Neural progenitor cell (in vitro differentiated cells): ENCODE measurements at regions not wholly inside any gene's neighbourhood (a gene's known extent, or its start where the extent isn't known, plus 50 kb on each side); places are given as distances from the start of the nearest gene placed in this dataset.

Source experiments
- EZH2 ChIP-seq: fragments of 200-600 bp; sonication (generic); IDR thresholded peaks from 2 replicates; pipeline ENCODE4 v1.6.1; 2017; ENCODE audit warnings: antibody characterized with exemption, mild to moderate bottlenecking, moderate library complexity
- EZH2phosphoT487 ChIP-seq: fragments of 200-600 bp; sonication (generic); IDR thresholded peaks from 2 replicates; pipeline ENCODE4 v1.6.1; 2017; ENCODE audit warnings: antibody characterized with exemption
- TF ChIP-seq, protein P1 (sequence below): fragments of 200-600 bp; sonication (generic); IDR thresholded peaks from 2 replicates; pipeline ENCODE4 v1.5.1; 2017; ENCODE audit warnings: antibody characterized with exemption, mild to moderate bottlenecking

DNA sequence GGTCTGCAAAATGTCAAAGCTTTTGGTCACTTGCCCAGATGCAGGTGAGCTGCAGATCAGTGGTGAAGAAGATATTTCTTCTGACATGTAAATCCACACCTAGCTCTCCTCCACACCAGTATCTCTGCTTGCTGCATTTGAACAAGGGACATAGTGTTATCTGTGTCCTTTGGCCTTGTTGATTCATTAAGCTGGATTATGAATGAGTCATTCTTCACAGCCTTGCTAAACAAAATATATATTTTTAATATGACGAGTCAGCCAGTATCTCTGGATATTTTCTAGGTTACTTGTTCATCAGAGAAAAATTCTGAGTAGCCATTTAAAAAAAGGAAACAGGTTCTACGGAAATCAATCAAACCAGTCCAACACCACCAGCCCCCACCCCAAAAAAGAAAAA lies 190.6 kb upstream of the ADAMTS9 start:
- TF ChIP-seq, protein P1, sequence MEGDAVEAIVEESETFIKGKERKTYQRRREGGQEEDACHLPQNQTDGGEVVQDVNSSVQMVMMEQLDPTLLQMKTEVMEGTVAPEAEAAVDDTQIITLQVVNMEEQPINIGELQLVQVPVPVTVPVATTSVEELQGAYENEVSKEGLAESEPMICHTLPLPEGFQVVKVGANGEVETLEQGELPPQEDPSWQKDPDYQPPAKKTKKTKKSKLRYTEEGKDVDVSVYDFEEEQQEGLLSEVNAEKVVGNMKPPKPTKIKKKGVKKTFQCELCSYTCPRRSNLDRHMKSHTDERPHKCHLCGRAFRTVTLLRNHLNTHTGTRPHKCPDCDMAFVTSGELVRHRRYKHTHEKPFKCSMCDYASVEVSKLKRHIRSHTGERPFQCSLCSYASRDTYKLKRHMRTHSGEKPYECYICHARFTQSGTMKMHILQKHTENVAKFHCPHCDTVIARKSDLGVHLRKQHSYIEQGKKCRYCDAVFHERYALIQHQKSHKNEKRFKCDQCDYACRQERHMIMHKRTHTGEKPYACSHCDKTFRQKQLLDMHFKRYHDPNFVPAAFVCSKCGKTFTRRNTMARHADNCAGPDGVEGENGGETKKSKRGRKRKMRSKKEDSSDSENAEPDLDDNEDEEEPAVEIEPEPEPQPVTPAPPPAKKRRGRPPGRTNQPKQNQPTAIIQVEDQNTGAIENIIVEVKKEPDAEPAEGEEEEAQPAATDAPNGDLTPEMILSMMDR, result no peak
- TF ChIP-seq EZH2phosphoT487 (no peak), EZH2 (no peak)
